CD14-positive monocyte (primary cell): ENCODE measurements at regions not wholly inside any gene's neighbourhood (a gene's known extent, or its start where the extent isn't known, plus 50 kb on each side); places are given as distances from the start of the nearest gene placed in this dataset.

Experiments
- DNase-seq, 3 donors: peaks; one replicate each; pipeline ENCODE4 v3.0.0-alpha.2; 2011 to 2022
- H2AFZ ChIP-seq: 2 replicates; pipeline ENCODE4 v1.6.0; 2012; ENCODE audit warnings: mild to moderate bottlenecking, low read depth, low read length, inconsistent platforms; ENCODE audit not compliant: insufficient read depth, poor library complexity, severe bottlenecking
- H3K27ac ChIP-seq, 2 donors: 1 replicate in 1 of 2; 2 replicates in 1 of 2; pipeline ENCODE4 v1.5.1; 2012 to 2013; ENCODE audit warnings: low read length in 2 of 2, control low read depth in 1 of 2, inconsistent platforms in 1 of 2, low read depth in 1 of 2, mild to moderate bottlenecking in 1 of 2
- H3K27me3 ChIP-seq, 2 donors: one replicate each; pipeline versions ENCODE4 v1.6.0 to v1.6.1; 2011 to 2013; ENCODE audit warnings: low read length in 2 of 2; ENCODE audit not compliant: control insufficient read depth in 2 of 2, insufficient read depth in 2 of 2
- H3K36me3 ChIP-seq, 2 donors: replicated peaks in 1 of 2; 1 replicate in 1 of 2; 2 replicates in 1 of 2; pipeline versions ENCODE4 v1.5.1 to v1.6.1; 2012 to 2013; ENCODE audit warnings: low read length in 2 of 2, control low read depth in 1 of 2, inconsistent platforms in 1 of 2, mild to moderate bottlenecking in 1 of 2; ENCODE audit not compliant: insufficient read depth in 2 of 2, control insufficient read depth in 1 of 2
- H3K4me1 ChIP-seq, 2 donors: 1 replicate in 1 of 2; 2 replicates in 1 of 2; pipeline versions ENCODE4 v1.5.1 to v1.6.1; 2012 to 2013; ENCODE audit warnings: low read length in 2 of 2, control low read depth in 1 of 2, inconsistent platforms in 1 of 2, mild to moderate bottlenecking in 1 of 2, moderate library complexity in 1 of 2; ENCODE audit not compliant: insufficient read depth in 2 of 2, control insufficient read depth in 1 of 2
- H3K4me2 ChIP-seq: replicated peaks from 2 replicates; pipeline ENCODE3; 2012; ENCODE audit warnings: low read length, moderate library complexity, mild to moderate bottlenecking; ENCODE audit not compliant: poor library complexity, severe bottlenecking; ENCODE audit errors: extremely low read depth
- H3K4me3 ChIP-seq, 3 experiments: fragments of 200-600 bp in 1 of 3; sonication (generic) in 1 of 3; replicated peaks in 1 of 3; 1 replicate in 2 of 3; 2 replicates in 1 of 3; pipeline ENCODE4 v1.5.1; 2011 to 2013; ENCODE audit warnings: low read length in 3 of 3, mild to moderate bottlenecking in 3 of 3, control low read depth in 2 of 3, low read depth in 2 of 3, inconsistent platforms in 1 of 3, moderate library complexity in 1 of 3
- H3K79me2 ChIP-seq: 2 replicates; pipeline ENCODE4 v1.6.0; 2012; ENCODE audit warnings: mild to moderate bottlenecking, control low read depth, inconsistent platforms, low read length, moderate library complexity; ENCODE audit not compliant: insufficient read depth
- H3K9ac ChIP-seq: 2 replicates; pipeline ENCODE4 v1.6.0; 2017; ENCODE audit warnings: low read length, mild to moderate bottlenecking; ENCODE audit not compliant: insufficient read depth, poor library complexity, severe bottlenecking
- H3K9me3 ChIP-seq, 2 donors: replicated peaks in 1 of 2; 1 replicate in 1 of 2; 2 replicates in 1 of 2; pipeline versions ENCODE4 v1.5.1 to v1.6.1; 2012 to 2013; ENCODE audit warnings: low read length in 2 of 2, control low read depth in 1 of 2; ENCODE audit not compliant: control insufficient read depth in 1 of 2, insufficient read depth in 1 of 2
- H4K20me1 ChIP-seq: 2 replicates; pipeline ENCODE4 v1.6.0; 2012; ENCODE audit warnings: mild to moderate bottlenecking, low read length, control low read depth, moderate library complexity; ENCODE audit not compliant: insufficient read depth
- H3K27ac Mint-ChIP-seq, 7 donors: one replicate each; pipeline ENCODE4 v1.8.0; 2020; ENCODE audit warnings: mild to moderate bottlenecking in 7 of 7, mixed read lengths in 7 of 7, moderate library complexity in 6 of 7, inconsistent platforms in 2 of 7
- H3K27me3 Mint-ChIP-seq, 3 donors: one replicate each; pipeline ENCODE4 v1.8.0; 2021 to 2022; ENCODE audit warnings: low read depth in 3 of 3, mild to moderate bottlenecking in 3 of 3, mixed read lengths in 3 of 3, moderate library complexity in 3 of 3, inconsistent platforms in 1 of 3
- H3K36me3 Mint-ChIP-seq, 2 donors: one replicate each; pipeline ENCODE4 v1.8.0; 2020; ENCODE audit warnings: mixed read lengths in 2 of 2, inconsistent platforms in 1 of 2, mild to moderate bottlenecking in 1 of 2
- H3K4me1 Mint-ChIP-seq: one replicate; pipeline ENCODE4 v1.8.0; 2020; ENCODE audit warnings: mild to moderate bottlenecking, mixed read lengths
- H3K4me3 Mint-ChIP-seq, 2 donors: one replicate each; pipeline ENCODE4 v1.8.0; 2020; ENCODE audit warnings: mild to moderate bottlenecking in 2 of 2, mixed read lengths in 2 of 2, moderate library complexity in 1 of 2
- H3K9me3 Mint-ChIP-seq, 7 donors: one replicate each; pipeline ENCODE4 v1.8.0; 2020 to 2022; ENCODE audit warnings: mixed read lengths in 7 of 7, mild to moderate bottlenecking in 6 of 7, moderate library complexity in 6 of 7, inconsistent platforms in 2 of 7
- CTCF ChIP-seq: fragments of 200-600 bp; IDR thresholded peaks from one replicate; pipeline ENCODE4 v1.8.0; 2022; ENCODE audit warnings: antibody characterized with exemption, mild to moderate bottlenecking
- WGBS: methylation state at CpG from one replicate; pipeline ENCODE4 v1.1.5; 2013; ENCODE audit warnings: missing lambda C conversion rate; ENCODE audit not compliant: insufficient coverage; 5-methylcytosine and 5-hydroxymethylcytosine counted together
- intact Hi-C, 2 donors: fragments of 100-400 bp; cut with micrococcal nuclease; formaldehyde crosslinking; loops; one replicate each; pipeline versions ENCODE4 v1.15.0 to v1.15.1; 2023

GRCh38 chr4:175540151-175540550 is 271.9 kb downstream of the GPM6A start:
- Mint-ChIP-seq H3K9me3 (no peaks in the 10 kb centered on the region), H3K27me3 (peaks cover 0 to 2% (median 0%) of the 10 kb centered on the region in 3 donors), H3K4me3 (no peak overlapping the region), H3K4me1 (no peaks in the 10 kb centered on the region), H3K27ac (no peak overlapping the region), H3K36me3 (no peaks in the 10 kb centered on the region)
- Histone ChIP-seq H3K9me3 (no peaks in the 10 kb centered on the region), H4K20me1 (no peaks in the 10 kb centered on the region), H3K9ac (no peak overlapping the region), H3K79me2 (no peaks in the 10 kb centered on the region), H3K36me3 (no peaks in the 10 kb centered on the region), H3K27ac (no peak overlapping the region), H3K4me3 (no peak overlapping the region), H3K4me1 (no peaks in the 10 kb centered on the region), H2AFZ (no peak overlapping the region), H3K4me2 (no peak overlapping the region), H3K27me3 (no peaks in the 10 kb centered on the region)
- DNase-seq = no peak
- intact Hi-C loops = no loop called here
- WGBS = no CpG with 5 or more reads among the region's 1 CpG
- TF ChIP-seq CTCF = no peak

GRCh38 chr4:175540732-175541131 is 271.3 kb downstream of the GPM6A start:
- Histone ChIP-seq H3K9ac (no peak overlapping the region), H3K9me3 (no peaks in the 10 kb centered on the region), H2AFZ (no peak overlapping the region), H3K4me2 (no peak overlapping the region), H3K79me2 (no peaks in the 10 kb centered on the region), H3K27me3 (no peaks in the 10 kb centered on the region), H3K36me3 (no peaks in the 10 kb centered on the region), H3K27ac (no peak overlapping the region), H3K4me3 (no peak overlapping the region), H4K20me1 (no peaks in the 10 kb centered on the region), H3K4me1 (no peaks in the 10 kb centered on the region)
- no peaks in the 10 kb centered on the region for H3K36me3 Mint-ChIP-seq
- no peaks in the 10 kb centered on the region for H3K4me1 Mint-ChIP-seq
- no peak for DNase-seq
- intact Hi-C loops = no loop called here
- H3K27me3 Mint-ChIP-seq = peaks cover 0 to 2% (median 0%) of the 10 kb centered on the region in 3 donors
- no peak for TF ChIP-seq CTCF
- H3K27ac Mint-ChIP-seq = no peak overlapping the region
- 93% methylated on average over 7 of the region's 7 CpGs for WGBS
- H3K9me3 Mint-ChIP-seq = no peaks in the 10 kb centered on the region
- H3K4me3 Mint-ChIP-seq = no peak overlapping the region
